ENCODE measurements at regions not wholly inside any gene's neighbourhood (a gene's known extent, or its start where the extent isn't known, plus 50 kb on each side); places are given as distances from the start of the nearest gene placed in this dataset.
"Not testable (repeated sequence)": the region's sequence is repeated elsewhere in the genome, so short reads cannot be mapped to it uniquely, and the experiment has no call there.

DNA sequence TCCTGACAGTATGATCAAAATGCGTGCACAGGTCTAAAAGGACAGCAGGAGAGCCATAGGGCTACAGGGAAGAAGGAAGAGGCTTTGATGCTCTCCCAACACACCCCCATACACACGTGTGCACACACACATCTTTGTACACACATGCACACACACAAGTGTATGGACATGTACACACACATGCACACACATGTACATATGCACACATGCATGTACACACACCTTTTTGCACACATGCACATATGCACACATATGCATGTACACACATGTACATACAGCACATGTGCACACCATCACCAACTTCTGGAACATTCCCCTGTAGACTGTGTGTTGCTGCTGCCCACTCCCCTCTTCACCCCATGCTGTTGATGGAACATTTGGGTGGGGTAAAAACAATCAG is 255.6 kb upstream of the CTBP2 start:
- no peak for DNase-seq (ENCODE audit: extremely low spot score)
- POLR2A ChIA-PET, result no interaction called here
- no peak for TF ChIP-seq FOXK2 (IDR thresholded peaks at IDR 0.05)
- TF ChIP-seq TARDBP (IDR thresholded peaks at IDR 0.05), result no peak
- no peak for TF ChIP-seq L3MBTL2 (conservative IDR thresholded peaks at IDR 0.05)
- TF ChIP-seq SP1 (IDR thresholded peaks at IDR 0.05), result no peak
- no peak for TF ChIP-seq BHLHE40 (IDR thresholded peaks at IDR 0.05; ENCODE audit: borderline replicate concordance)
- TF ChIP-seq FOXA1 (IDR thresholded peaks at IDR 0.05), result no peak
- no peak for TF ChIP-seq SUZ12 (IDR thresholded peaks at IDR 0.05)
- TF ChIP-seq, protein P1, sequence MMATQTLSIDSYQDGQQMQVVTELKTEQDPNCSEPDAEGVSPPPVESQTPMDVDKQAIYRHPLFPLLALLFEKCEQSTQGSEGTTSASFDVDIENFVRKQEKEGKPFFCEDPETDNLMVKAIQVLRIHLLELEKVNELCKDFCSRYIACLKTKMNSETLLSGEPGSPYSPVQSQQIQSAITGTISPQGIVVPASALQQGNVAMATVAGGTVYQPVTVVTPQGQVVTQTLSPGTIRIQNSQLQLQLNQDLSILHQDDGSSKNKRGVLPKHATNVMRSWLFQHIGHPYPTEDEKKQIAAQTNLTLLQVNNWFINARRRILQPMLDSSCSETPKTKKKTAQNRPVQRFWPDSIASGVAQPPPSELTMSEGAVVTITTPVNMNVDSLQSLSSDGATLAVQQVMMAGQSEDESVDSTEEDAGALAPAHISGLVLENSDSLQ (IDR thresholded peaks at IDR 0.05), result no peak
- no peak for TF ChIP-seq NFRKB (IDR thresholded peaks at IDR 0.05)
- no peak for TF ChIP-seq ZNF384 (IDR thresholded peaks at IDR 0.05)
- TF ChIP-seq FOXM1 (IDR thresholded peaks at IDR 0.05; ENCODE audit: borderline replicate concordance), result no peak
- TF ChIP-seq HDGF (IDR thresholded peaks at IDR 0.05; ENCODE audit: borderline replicate concordance), result no peak
- TF ChIP-seq ARNT (IDR thresholded peaks at IDR 0.05), result no peak
- TF ChIP-seq ELF4 (IDR thresholded peaks at IDR 0.05), result no peak
- TF ChIP-seq CTBP1 (IDR thresholded peaks at IDR 0.05; ENCODE audit: borderline replicate concordance), result no peak
- CTCF ChIA-PET, result no interaction called here

DNA sequence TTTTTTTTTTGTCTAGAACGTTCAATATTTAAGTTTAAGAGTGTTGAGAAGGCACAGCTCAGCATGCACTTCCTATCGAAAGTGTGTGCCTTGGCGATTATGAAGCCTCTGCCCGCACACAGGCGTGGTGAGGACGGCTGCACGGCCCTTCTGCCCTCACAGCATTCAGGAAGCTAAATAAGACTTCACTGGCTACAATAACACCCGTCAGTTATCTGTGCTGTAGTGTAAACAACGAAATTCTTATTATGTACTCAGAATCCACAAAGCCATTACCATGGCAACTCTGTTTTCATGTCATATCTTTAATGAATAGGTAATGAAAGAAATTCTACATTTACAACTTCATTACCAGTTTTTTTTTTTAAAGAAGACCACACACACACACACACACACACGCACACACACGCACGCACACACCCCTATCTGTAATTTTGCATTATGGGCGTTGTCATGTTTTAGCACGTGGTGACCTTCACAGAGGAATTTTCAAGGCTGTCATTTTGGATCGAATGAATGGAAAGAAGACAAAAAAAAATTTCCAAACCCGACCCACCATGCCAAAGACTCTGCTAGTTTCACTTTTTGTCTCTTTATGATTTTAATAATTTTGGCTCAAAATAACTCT is 254.8 kb upstream of the CTBP2 start:
- ChIA-PET POLR2A (no interaction called here), CTCF (interaction anchor here (1.1 kb wide), 1 partner anchor 33 kb away, joined by 4 read pairs; no protein-coding TSS in a partner anchor)
- TF ChIP-seq FOXA1 (IDR thresholded peaks at IDR 0.05) (no peak), NFRKB (IDR thresholded peaks at IDR 0.05) (no peak), TARDBP (IDR thresholded peaks at IDR 0.05) (no peak), SP1 (IDR thresholded peaks at IDR 0.05) (no peak), HDGF (IDR thresholded peaks at IDR 0.05; ENCODE audit: borderline replicate concordance) (no peak), CTBP1 (IDR thresholded peaks at IDR 0.05; ENCODE audit: borderline replicate concordance) (no peak), LEF1 (IDR thresholded peaks at IDR 0.05; ENCODE audit: borderline replicate concordance) (no peak), ZNF384 (IDR thresholded peaks at IDR 0.05) (no peak), SUZ12 (IDR thresholded peaks at IDR 0.05) (no peak), FOXK2 (IDR thresholded peaks at IDR 0.05) (no peak), ARNT (IDR thresholded peaks at IDR 0.05) (no peak), FOXM1 (IDR thresholded peaks at IDR 0.05; ENCODE audit: borderline replicate concordance) (no peak), ELF4 (IDR thresholded peaks at IDR 0.05) (no peak), BHLHE40 (IDR thresholded peaks at IDR 0.05; ENCODE audit: borderline replicate concordance) (no peak)
- TF ChIP-seq, protein P1 (IDR thresholded peaks at IDR 0.05), result no peak
- no peak for DNase-seq (ENCODE audit: extremely low spot score)

DNA sequence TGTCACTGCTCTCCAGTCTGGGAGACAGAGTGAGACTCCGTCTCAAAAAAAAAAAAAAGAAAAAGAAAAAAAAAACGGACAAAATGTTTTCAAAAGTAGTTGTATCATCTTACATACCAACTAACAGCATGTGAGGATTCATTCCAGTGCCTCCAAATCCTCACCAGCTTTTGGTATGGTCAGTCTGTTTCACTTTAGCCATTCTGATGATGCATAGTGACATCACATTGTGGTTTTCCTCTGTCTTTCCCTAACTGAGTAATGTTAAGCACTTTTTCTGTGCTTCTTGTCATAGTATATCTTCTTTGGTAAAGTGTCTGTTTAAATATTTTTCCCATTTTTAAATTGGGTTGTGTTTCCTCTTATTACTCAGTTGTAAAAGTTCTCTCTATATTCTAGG is 251.4 kb upstream of the CTBP2 start:
- CTCF ChIA-PET, result no interaction called here
- no peak for DNase-seq (ENCODE audit: extremely low spot score)
- TF ChIP-seq BHLHE40 (IDR thresholded peaks at IDR 0.05; ENCODE audit: borderline replicate concordance) (no peak), CTBP1 (IDR thresholded peaks at IDR 0.05; ENCODE audit: borderline replicate concordance) (no peak), ZNF384 (IDR thresholded peaks at IDR 0.05) (0 out of 2 replicates have a peak, but pooled peaks have one; percentile 9), FOXM1 (IDR thresholded peaks at IDR 0.05; ENCODE audit: borderline replicate concordance) (no peak), FOXA1 (IDR thresholded peaks at IDR 0.05) (no peak)
- POLR2A ChIA-PET, result no interaction called here

DNA sequence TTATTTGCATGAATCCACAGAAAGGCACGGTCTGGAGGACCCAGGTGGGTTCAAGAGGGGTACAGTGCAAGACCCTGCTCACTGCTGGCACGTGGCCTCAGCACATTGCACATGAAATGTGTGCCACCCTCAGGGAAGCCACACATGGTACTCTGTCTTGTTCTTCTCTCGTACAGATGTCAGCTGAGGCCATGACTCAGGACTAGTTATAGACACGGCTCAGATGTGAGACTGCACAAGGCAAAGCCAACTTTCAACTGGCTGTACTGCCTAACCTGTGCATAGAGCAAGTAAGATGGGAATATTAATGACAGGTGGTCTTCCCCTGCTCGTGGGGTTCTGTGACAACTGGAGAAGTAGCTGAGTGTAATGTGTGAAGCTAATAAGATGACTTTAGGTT is 249.4 kb upstream of the CTBP2 start:
- POLR2A ChIA-PET, result no interaction called here
- DNase-seq (ENCODE audit: extremely low spot score), result no peak
- TF ChIP-seq SUZ12 (IDR thresholded peaks at IDR 0.05) (no peak), TARDBP (IDR thresholded peaks at IDR 0.05) (no peak), NFRKB (IDR thresholded peaks at IDR 0.05) (no peak), BHLHE40 (IDR thresholded peaks at IDR 0.05; ENCODE audit: borderline replicate concordance) (no peak), SP1 (IDR thresholded peaks at IDR 0.05) (no peak), FOXK2 (IDR thresholded peaks at IDR 0.05) (no peak), FOXA1 (IDR thresholded peaks at IDR 0.05) (no peak), ZNF384 (IDR thresholded peaks at IDR 0.05) (no peak)
- CTCF ChIA-PET, result no interaction called here

DNA sequence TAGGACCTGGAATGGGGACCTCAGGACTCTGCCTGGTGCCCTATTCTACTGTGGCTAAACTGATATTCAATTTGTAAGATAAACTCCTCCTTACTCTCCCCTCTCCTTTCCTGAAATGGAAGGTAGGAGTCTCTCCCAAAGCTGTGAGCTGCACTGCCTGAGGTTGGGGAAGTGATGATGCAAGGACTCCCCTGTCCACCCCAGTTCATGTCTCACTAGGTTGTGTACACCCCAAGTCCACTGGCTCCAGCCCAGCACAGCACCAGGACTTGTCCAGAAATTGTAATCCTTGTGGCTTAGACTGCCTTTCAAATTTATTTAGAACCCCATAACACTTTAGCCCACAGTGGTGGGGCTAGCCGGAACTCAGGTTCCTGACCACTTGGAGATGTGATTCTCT is 247.2 kb upstream of the CTBP2 start:
- POLR2A ChIA-PET, result no interaction called here
- TF ChIP-seq, protein P1 (IDR thresholded peaks at IDR 0.05), result no peak
- no peak for TF ChIP-seq SUZ12 (IDR thresholded peaks at IDR 0.05)
- no peak for TF ChIP-seq FOXM1 (IDR thresholded peaks at IDR 0.05; ENCODE audit: borderline replicate concordance)
- no peak for TF ChIP-seq FOXA1 (IDR thresholded peaks at IDR 0.05)
- TF ChIP-seq CTBP1 (IDR thresholded peaks at IDR 0.05; ENCODE audit: borderline replicate concordance), result no peak
- no peak for TF ChIP-seq HDGF (IDR thresholded peaks at IDR 0.05; ENCODE audit: borderline replicate concordance)
- TF ChIP-seq ARNT (IDR thresholded peaks at IDR 0.05), result no peak
- no peak for TF ChIP-seq SP1 (IDR thresholded peaks at IDR 0.05)
- no peak for TF ChIP-seq FOXK2 (IDR thresholded peaks at IDR 0.05)
- no peak for TF ChIP-seq ZNF384 (IDR thresholded peaks at IDR 0.05)
- TF ChIP-seq LEF1 (IDR thresholded peaks at IDR 0.05; ENCODE audit: borderline replicate concordance), result no peak
- no peak for TF ChIP-seq L3MBTL2 (conservative IDR thresholded peaks at IDR 0.05)
- no peak for TF ChIP-seq TARDBP (IDR thresholded peaks at IDR 0.05)
- no peak for TF ChIP-seq NFRKB (IDR thresholded peaks at IDR 0.05)
- TF ChIP-seq ELF4 (IDR thresholded peaks at IDR 0.05), result no peak
- TF ChIP-seq BHLHE40 (IDR thresholded peaks at IDR 0.05; ENCODE audit: borderline replicate concordance), result no peak
- CTCF ChIA-PET, result no interaction called here
- no peak for DNase-seq (ENCODE audit: extremely low spot score)

DNA sequence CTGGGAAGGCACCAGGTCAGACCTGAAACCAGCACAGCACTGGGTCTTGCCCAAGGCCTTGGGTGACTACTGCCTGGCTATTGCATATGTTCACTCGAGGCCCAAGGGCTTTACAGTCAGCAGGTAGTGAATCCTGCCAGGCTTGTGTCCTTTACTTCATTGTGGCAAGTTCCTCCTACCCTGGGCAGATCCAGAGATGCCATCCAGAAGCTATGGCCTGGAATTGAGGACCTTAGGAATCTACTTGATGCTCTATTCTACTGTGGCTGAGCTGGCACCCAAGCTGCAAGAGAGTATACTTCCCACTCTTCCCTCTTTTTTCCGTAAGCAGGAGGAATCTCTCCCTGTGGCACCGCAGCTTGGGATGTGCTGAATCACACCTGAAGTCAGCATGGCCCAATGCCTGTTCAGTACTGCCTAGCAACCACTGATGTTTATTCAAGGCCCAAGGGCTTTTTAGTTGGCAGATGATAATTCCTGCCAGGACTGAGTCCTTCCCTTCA is 246.7 kb upstream of the CTBP2 start:
- ChIA-PET CTCF (no interaction called here), POLR2A (no interaction called here)
- no peak for TF ChIP-seq ZNF384 (IDR thresholded peaks at IDR 0.05)
- TF ChIP-seq, protein P1 (IDR thresholded peaks at IDR 0.05), result no peak
- no peak for TF ChIP-seq BHLHE40 (IDR thresholded peaks at IDR 0.05; ENCODE audit: borderline replicate concordance)
- TF ChIP-seq FOXK2 (IDR thresholded peaks at IDR 0.05), result no peak
- DNase-seq (ENCODE audit: extremely low spot score), result no peak

DNA sequence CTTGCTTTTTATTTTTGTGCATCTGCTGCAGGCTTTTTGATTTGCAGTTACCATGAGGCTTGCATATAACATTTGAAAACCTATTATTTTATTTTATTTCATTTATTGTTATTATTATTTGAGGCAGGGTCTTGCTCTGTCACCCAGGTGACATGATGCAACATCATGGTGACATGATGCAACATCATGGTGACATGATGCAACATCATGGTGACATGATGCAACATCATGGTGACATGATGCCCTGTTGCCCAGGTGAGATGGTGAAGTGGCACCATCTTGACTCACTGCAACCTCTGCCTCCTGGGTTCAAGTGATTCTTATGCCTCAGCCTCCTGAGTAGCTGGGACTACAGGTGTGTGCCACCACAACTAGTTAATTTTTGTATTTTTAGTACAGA is 244.5 kb upstream of the CTBP2 start:
- DNase-seq (ENCODE audit: extremely low spot score); CTCF ChIA-PET; POLR2A ChIA-PET: not testable (repeated sequence)
